HepG2 (cell line): ENCODE measurements at regions not wholly inside any gene's neighbourhood (a gene's known extent, or its start where the extent isn't known, plus 50 kb on each side); places are given as distances from the start of the nearest gene placed in this dataset.

Source experiments
- PHF20 ChIP-seq: sonication (generic); formaldehyde crosslinking; IDR thresholded peaks from 2 replicates; pipeline ENCODE4 v1.5.0; 2020; ENCODE audit warnings: mild to moderate bottlenecking, missing genetic modification reagents
- RXRA ChIP-seq: sonication (generic); formaldehyde crosslinking; IDR thresholded peaks from 2 replicates; pipeline ENCODE4 v1.5.1; 2020; ENCODE audit warnings: missing genetic modification reagents
- U2AF2 ChIP-seq: fragments of 200-400 bp; formaldehyde crosslinking; IDR thresholded peaks from 2 replicates; pipeline ENCODE4 v1.6.1; 2017; ENCODE audit warnings: low read depth, mild to moderate bottlenecking, low read length
- ZNF333 ChIP-seq: sonication (generic); formaldehyde crosslinking; IDR thresholded peaks from 2 replicates; pipeline ENCODE4 v1.4.0; 2020; ENCODE audit warnings: mild to moderate bottlenecking, missing genetic modification reagents, borderline replicate concordance
- TF ChIP-seq, protein P1 (sequence below): IDR thresholded peaks from 2 replicates; pipeline ENCODE4 v1.6.1; 2016; ENCODE audit warnings: missing compliant biosample characterization, missing genetic modification reagents, borderline replicate concordance
- TF ChIP-seq, protein P2 (sequence below): sonication (generic); formaldehyde crosslinking; IDR thresholded peaks from 2 replicates; pipeline ENCODE4 v1.5.0; 2020; ENCODE audit warnings: mild to moderate bottlenecking, missing genetic modification reagents, moderate library complexity
- TF ChIP-seq, protein P3 (sequence below): sonication (generic); formaldehyde crosslinking; conservative IDR thresholded peaks from 2 replicates; pipeline ENCODE4 v1.8.0; 2022; ENCODE audit warnings: mild to moderate bottlenecking, moderate library complexity, missing genetic modification reagents
- TF ChIP-seq, protein P4 (sequence below): sonication (generic); formaldehyde crosslinking; IDR thresholded peaks from 2 replicates; pipeline ENCODE4; 2020; ENCODE audit warnings: missing genetic modification reagents, mild to moderate bottlenecking, borderline replicate concordance

DNA sequence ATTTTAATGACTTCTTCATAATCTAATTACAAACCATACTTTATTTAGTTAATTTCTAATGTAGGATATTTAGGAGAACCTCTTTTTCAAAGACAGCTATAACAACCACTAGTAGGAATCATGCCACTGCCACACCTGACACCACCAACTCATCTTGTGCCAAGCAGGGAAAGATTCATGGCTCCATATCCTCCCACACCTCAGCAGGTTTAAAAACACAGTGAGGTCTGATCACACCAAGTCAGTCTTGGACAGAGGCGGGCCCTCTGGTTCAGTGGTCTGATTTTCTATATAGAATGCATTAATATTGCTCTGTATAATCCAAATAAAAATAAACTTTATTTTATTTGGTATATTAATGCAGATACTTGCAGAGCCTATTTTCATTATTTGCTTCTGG lies 227.7 kb upstream of the TTC29 start:
- TF ChIP-seq, protein P1, sequence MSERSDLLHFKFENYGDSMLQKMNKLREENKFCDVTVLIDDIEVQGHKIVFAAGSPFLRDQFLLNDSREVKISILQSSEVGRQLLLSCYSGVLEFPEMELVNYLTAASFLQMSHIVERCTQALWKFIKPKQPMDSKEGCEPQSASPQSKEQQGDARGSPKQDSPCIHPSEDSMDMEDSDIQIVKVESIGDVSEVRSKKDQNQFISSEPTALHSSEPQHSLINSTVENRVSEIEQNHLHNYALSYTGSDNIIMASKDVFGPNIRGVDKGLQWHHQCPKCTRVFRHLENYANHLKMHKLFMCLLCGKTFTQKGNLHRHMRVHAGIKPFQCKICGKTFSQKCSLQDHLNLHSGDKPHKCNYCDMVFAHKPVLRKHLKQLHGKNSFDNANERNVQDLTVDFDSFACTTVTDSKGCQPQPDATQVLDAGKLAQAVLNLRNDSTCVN (CRISPR knock-in tag), result no peak
- TF ChIP-seq, protein P2, sequence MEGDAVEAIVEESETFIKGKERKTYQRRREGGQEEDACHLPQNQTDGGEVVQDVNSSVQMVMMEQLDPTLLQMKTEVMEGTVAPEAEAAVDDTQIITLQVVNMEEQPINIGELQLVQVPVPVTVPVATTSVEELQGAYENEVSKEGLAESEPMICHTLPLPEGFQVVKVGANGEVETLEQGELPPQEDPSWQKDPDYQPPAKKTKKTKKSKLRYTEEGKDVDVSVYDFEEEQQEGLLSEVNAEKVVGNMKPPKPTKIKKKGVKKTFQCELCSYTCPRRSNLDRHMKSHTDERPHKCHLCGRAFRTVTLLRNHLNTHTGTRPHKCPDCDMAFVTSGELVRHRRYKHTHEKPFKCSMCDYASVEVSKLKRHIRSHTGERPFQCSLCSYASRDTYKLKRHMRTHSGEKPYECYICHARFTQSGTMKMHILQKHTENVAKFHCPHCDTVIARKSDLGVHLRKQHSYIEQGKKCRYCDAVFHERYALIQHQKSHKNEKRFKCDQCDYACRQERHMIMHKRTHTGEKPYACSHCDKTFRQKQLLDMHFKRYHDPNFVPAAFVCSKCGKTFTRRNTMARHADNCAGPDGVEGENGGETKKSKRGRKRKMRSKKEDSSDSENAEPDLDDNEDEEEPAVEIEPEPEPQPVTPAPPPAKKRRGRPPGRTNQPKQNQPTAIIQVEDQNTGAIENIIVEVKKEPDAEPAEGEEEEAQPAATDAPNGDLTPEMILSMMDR (CRISPR knock-in tag), result no peak
- TF ChIP-seq, protein P3, sequence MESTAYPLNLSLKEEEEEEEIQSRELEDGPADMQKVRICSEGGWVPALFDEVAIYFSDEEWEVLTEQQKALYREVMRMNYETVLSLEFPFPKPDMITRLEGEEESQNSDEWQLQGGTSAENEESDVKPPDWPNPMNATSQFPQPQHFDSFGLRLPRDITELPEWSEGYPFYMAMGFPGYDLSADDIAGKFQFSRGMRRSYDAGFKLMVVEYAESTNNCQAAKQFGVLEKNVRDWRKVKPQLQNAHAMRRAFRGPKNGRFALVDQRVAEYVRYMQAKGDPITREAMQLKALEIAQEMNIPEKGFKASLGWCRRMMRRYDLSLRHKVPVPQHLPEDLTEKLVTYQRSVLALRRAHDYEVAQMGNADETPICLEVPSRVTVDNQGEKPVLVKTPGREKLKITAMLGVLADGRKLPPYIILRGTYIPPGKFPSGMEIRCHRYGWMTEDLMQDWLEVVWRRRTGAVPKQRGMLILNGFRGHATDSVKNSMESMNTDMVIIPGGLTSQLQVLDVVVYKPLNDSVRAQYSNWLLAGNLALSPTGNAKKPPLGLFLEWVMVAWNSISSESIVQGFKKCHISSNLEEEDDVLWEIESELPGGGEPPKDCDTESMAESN (CRISPR knock-in tag), result no peak
- TF ChIP-seq U2AF2 (no peak), PHF20 (CRISPR knock-in tag) (no peak), ZNF333 (CRISPR knock-in tag) (no peak), RXRA (no peak)
- TF ChIP-seq, protein P4, sequence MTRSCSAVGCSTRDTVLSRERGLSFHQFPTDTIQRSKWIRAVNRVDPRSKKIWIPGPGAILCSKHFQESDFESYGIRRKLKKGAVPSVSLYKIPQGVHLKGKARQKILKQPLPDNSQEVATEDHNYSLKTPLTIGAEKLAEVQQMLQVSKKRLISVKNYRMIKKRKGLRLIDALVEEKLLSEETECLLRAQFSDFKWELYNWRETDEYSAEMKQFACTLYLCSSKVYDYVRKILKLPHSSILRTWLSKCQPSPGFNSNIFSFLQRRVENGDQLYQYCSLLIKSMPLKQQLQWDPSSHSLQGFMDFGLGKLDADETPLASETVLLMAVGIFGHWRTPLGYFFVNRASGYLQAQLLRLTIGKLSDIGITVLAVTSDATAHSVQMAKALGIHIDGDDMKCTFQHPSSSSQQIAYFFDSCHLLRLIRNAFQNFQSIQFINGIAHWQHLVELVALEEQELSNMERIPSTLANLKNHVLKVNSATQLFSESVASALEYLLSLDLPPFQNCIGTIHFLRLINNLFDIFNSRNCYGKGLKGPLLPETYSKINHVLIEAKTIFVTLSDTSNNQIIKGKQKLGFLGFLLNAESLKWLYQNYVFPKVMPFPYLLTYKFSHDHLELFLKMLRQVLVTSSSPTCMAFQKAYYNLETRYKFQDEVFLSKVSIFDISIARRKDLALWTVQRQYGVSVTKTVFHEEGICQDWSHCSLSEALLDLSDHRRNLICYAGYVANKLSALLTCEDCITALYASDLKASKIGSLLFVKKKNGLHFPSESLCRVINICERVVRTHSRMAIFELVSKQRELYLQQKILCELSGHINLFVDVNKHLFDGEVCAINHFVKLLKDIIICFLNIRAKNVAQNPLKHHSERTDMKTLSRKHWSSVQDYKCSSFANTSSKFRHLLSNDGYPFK (CRISPR knock-in tag), result no peak
